GM21619 (cell line): ENCODE measurements at regions not wholly inside any gene's neighbourhood (a gene's known extent, or its start where the extent isn't known, plus 50 kb on each side); places are given as distances from the start of the nearest gene placed in this dataset.

ENCODE experiments used
- ATAC-seq: cut with Tn5 transposase; IDR thresholded peaks from one replicate; pipeline ENCODE4 v1.9.1; 2021; ENCODE audit not compliant: unreplicated experiment

DNA sequence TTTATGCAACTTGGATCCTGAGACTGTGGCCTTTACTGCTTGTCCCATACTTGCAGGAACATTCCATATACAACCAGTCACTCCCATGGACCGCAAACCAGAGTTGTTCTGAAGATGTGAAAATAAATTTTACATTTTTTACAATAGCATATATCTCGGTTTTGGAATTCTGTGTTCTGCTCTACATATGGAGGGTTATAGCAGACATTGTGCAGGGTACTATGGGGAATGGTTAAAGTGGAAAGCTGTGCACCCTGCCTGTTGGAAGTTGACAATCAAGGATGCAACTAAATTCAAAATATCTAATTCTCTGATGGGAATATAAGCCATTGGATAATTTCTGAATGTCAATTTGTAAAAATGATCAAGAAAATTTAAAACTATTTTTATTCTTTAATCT is 603.3 kb downstream of the RAB28 start:
- no peak for ATAC-seq

DNA sequence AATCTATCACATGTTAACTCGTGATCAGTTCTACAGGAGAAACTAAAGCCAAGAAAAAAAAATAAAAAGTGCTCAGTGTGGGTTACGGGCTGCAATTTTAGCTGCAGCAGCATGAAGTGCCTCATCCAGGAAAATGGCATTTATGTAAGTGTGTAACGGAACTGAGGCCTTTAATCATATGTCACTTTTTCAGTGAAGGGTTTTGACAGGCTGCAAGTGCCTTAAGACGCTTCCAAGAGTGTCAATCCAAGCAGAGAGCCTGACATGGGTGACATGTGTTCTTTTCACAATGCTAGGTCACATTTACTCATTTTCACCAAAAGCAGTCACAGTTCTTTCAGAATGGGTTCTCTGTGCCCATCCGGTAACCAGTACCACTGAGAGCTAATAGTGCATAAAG is 604.6 kb downstream of the RAB28 start:
- no peak for ATAC-seq

DNA sequence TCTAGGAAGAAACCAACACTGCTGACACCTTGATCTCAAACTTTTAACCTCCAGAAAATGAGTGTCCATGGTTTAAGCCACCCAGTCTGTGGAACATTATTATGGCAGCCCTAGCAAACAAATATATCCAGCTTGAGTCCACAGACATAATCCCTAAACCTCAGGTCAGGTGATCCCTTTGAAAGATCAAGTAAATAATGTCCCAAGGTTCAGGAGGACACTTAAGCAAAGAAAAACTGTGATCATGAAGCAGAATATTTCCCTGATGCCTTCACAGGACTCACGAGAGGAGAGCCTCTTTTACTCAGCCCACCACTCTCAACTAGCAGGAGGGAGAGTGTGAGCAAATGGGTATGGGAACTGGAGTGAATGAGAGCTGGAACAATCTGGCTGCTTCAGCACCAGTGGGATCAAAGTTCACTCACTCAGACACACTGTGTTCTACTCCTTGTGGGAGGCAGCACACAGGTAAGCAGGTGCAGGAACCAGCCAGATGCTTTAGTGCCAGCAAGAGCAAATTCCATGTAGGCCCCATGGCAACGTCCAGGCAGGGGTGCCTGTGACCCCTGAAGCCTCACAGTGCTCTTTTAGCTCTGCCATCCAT is 608.4 kb downstream of the RAB28 start:
- no peak for ATAC-seq

DNA sequence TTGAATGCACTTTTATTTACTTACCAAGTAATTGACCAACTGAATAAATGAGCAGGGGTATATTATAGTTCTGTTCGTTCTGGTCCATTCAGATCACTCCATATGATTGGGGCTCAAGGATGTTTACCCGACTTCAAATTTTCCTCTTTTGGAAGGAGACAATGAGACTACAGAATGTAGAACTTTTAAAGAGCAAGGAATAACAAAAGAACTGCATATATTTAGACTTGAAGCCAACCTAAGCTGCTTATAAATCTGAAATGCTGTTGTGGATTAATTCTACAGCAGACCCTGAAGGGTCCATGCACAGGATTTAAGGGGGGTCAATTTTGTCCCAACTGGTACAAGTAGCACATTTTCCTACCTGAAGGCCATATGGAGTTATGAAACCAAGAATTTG is 610.8 kb downstream of the RAB28 start:
- no peak for ATAC-seq

- no peak for ATAC-seq
These were observed 622.7 kb downstream of the RAB28 start for GRCh38 chr4:12861422-12861821.

GRCh38 chr4:12852338-12853307 is 631.5 kb downstream of the RAB28 start:
- ATAC-seq: peak; percentile 69

DNA sequence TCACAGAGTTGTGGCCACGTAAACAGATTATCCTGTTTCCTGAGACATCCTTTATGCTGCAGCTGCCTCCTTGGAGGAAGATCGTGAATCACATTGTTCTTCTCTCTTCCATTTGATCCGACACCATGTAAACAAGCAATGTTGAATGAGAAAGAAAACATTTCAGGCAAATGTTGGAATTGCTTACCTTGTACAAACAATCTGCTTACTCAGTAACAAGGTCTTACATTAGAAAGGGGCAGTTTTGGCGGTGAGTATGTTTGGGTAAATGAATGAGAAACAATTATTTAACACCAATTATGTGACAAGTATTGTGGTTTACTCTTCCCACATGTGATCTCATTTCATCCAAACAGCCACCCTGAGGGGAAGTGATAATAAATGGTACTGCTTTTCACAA is 637.8 kb downstream of the RAB28 start:
- no peak for ATAC-seq

- no peak for ATAC-seq
These were observed 640.0 kb downstream of the RAB28 start for GRCh38 chr4:12844141-12844540.

DNA sequence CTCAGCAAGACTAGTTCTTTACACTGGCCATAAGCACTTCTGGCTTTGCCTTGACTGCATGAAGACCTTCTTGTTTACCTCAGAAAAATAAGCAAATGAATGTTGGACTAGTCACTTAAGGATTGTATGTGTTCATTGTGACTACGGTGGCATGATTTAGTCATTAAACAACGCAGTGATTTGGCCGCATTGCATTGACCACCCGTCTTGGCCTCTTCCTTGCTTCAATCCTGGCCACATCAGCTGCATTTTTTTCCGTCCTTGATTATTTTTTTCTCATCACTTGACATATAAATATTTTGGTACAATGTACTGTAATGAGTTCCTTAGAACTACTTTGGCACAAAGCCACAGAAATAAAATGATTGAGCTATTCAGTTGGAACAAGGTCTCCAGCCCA is 656.2 kb downstream of the RAB28 start:
- no peak for ATAC-seq

- ATAC-seq: no peak
These were observed 692.6 kb downstream of the RAB28 start for GRCh38 chr4:12791536-12791935.

GRCh38 chr4:12787261-12787660 is 696.9 kb downstream of the RAB28 start:
- ATAC-seq: no peak

DNA sequence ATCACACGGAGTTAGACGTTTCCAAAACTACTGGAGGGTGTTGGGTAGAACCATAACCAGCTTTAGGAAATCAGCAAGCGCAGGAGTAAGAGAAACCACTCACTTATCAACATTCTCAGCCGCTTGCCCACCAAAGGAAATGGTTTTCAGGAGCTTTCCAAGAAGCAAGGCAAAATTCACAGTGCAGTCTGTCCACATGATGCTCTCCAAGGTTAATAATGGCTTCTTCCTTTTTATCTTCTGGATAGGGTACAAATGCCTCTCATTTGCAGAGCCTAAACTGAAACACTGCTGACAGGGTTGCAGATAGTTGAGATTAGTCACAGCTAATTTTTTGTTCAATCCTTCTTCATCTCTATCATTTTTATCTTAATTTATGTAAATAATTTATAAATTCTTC is 705.4 kb downstream of the RAB28 start:
- ATAC-seq: no peak

DNA sequence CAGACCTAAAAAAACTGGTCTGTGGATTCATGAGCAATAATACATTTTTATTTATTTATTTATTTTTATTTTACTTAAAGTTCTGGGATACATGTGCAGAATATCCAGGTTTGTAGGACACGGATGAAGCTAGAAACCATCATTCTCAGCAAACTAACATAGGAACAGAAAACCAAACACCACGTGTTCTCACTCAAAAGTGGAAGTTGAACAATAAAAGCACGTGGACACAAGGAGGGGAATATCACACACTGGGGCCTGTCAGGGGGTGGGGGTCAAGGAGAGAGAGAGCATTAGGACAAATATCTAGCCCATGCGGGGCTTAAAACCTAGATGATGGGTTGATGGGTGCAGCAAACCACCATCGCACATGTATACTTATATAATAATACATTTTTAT is 705.9 kb downstream of the RAB28 start:
- no peak for ATAC-seq

DNA sequence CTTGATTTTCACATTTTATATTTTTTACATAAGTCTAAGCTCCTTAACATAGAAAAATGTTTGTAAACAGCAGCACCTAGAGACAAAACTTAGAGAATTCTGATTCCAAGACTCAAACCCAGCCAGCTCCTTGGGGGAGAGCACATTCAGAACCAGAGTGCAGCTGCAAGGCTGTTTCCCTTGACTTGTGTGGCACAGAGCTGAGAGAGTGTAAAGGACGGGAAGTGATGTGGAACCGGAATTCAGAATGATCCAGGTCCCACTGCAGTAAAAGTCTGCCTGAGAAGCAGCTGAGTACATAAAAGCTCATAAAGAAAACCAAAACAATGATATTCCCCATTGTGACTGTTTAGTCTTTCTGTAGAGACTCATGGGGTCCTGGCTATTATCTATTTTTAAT is 713.8 kb downstream of the RAB28 start:
- no peak for ATAC-seq

DNA sequence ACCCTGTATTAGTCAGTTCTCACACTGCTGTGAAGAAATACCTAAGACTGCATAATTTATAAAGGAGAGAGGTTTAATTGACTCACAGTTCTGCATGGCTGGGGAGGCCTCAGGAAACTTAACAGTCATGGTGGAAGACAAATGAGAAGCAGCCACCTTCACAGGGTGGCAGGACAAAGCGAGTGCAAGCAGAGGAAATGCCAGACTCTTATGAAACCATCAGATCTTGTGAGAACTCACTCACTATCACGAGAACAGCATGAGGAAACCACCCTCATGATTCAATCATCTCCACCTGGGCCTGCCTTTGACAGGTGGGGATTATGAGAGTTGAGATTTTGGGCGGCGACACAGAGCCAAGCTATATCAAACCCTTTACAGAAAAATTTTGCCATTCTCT is 722.4 kb downstream of the RAB28 start:
- ATAC-seq: no peak

DNA sequence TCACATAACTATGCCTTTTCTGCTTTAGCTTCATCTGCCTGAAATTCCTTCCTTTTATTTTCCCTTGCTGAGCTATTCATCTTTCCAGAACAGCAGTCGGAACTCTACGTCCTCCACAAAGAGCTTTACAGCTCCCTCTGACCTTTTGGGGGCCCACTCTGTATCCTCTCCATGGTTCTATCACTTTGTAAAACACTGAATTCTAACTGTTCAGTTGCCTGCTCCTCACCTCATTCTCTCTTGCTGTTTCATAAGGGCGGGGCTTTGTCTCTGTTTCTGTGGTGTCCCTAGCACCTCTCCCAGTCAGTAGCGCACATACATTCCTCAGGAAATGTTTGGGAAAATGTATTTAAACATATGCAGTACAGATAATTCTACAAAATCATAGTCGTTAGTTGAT is 737.0 kb downstream of the RAB28 start:
- no peak for ATAC-seq

DNA sequence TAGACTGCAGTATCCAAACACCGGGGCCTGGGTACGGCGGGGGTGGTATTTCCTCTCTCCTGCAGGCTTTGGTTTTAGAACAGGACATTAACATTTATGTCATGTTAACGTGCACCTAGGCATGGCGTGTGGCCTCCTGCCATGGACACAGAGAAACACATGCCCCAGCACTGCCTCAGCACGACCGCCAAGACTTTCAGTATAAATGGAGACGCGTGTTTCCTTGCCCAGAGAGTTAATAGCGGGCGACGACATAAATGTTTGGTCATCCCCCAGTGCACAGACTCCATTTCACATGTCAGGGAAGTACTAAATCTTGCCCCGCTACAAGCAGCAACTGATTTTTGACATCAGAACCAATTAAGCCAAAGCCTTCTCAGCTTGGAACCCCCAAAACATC is 737.9 kb downstream of the RAB28 start:
- ATAC-seq: no peak

DNA sequence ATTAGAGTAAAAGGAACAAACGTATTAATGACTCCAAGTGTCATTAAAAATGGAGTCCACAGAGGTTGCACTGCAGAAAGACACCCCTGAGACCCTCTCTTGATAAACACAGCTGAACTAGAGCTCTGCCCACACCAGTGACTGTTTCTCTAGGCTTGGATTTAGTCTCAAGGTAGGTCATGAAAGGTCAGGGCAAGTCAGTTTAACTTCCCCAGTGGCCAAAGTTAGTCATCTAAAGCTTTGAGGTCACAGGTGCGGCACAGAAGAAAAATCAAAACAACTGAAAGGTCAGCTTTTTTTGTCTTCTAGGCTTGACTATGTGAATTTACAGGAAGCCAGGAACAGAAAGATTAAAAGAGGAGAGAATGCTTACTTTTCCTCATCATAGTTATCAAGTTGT is 749.6 kb downstream of the RAB28 start:
- ATAC-seq: no peak

DNA sequence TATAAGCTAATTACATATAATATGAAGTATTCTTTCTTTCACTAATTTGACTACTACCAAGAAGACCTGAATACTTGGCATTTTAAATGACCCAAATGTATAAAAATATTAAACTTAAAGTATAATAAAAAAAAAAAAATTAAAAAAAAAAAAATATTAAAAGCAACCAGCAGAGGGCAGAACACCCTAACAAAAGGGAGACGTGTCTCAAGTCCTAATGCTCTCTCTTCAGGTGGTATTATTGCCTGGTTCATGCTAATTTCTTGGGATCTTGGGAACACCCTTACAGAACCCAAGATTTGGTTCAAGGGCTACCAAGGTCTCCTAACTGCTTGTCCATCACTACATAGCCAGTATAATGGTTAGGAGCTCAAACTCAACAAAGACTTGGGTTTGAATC is 754.8 kb downstream of the RAB28 start:
- no peak for ATAC-seq

DNA sequence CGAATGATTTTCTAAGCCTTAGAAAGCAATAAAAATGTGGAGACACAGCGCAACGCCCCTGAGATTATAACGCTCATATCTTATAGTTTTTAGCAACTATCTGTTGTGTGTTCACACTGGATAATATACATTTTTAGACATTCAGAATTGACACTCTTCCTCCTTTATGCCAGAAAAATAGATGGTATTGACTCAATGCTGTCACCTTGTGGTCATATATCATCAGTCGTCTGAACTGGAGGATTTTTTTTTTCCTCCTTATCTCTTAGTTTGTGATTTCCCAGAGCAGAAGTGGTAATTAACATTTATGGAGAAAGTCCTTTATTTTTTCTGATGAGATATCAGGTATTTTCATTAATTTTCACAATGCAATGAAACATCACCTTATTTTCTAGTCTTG is 759.6 kb downstream of the RAB28 start:
- no peak for ATAC-seq

GRCh38 chr4:12723849-12724447 is 760.2 kb downstream of the RAB28 start:
- no peak for ATAC-seq

DNA sequence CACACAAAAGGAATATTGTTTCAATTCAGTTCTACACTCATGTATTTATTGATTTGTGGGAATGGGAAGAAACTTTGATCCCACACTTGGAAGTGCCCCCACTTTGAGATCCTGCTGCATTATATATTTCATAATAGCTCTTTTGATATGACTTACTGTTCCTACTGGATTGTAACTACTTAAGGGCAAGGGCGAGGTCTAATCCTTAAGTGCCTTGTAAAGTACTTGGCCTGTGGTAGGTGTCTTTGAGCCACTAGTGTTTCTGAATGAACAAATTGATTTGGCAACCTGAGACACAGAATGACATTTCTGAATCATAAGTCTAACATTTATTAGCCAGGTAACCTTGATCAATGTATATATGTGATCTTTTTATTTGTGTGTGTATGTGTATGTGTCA is 767.2 kb downstream of the RAB28 start:
- no peak for ATAC-seq
